Upper lobe of left lung (tissue), 6 donors: ENCODE measurements at regions not wholly inside any gene's neighbourhood (a gene's known extent, or its start where the extent isn't known, plus 50 kb on each side); places are given as distances from the start of the nearest gene placed in this dataset.

Experiments used
- ATAC-seq, 2 donors: fragments of 200-7000 bp; cut with Tn5 transposase; one replicate each; pipeline ENCODE4 v1.9.1; 2022; ENCODE audit warnings: mild to moderate bottlenecking in 2 of 2, moderate library complexity in 2 of 2; ENCODE audit not compliant: low FRiP score in 2 of 2
- DNase-seq, 2 donors: peaks; one replicate each; pipeline ENCODE4 v3.0.0-alpha.2; 2019 to 2020
- H3K27ac ChIP-seq, 4 donors: fragments of 200-600 bp; sonication (generic); one replicate each; pipeline ENCODE4 v1.5.1; 2016 to 2019
- H3K27me3 ChIP-seq, 4 donors: fragments of 200-600 bp; sonication (generic); one replicate each; pipeline ENCODE4 v1.5.1; 2017 to 2019
- H3K36me3 ChIP-seq, 4 donors: fragments of 200-600 bp; sonication (generic); one replicate each; pipeline ENCODE4 v1.5.1; 2016 to 2019
- H3K4me1 ChIP-seq, 4 donors: fragments of 200-600 bp; sonication (generic); one replicate each; pipeline ENCODE4 v1.5.1; 2018 to 2019
- H3K4me3 ChIP-seq, 4 donors: fragments of 200-600 bp; sonication (generic); one replicate each; pipeline ENCODE4 v1.5.1; 2017 to 2019; ENCODE audit warnings: mild to moderate bottlenecking in 2 of 4, moderate library complexity in 1 of 4
- H3K9me3 ChIP-seq, 4 donors: fragments of 200-600 bp; sonication (generic); one replicate each; pipeline ENCODE4 v1.5.1; 2018 to 2019
- CTCF ChIP-seq, 6 experiments: fragments of 450-650 bp in 4 of 6; fragments of 200-600 bp in 2 of 6; sonication (generic) in 2 of 6; IDR thresholded peaks; one replicate each; pipeline ENCODE4 v1.5.1; 2016 to 2019; ENCODE audit warnings: antibody characterized with exemption in 6 of 6
- EP300 ChIP-seq, 4 donors: sonication (generic); formaldehyde crosslinking; IDR thresholded peaks; one replicate each; pipeline ENCODE4 v1.5.1; 2017; ENCODE audit warnings: antibody characterized with exemption in 4 of 4, control low read depth in 2 of 4
- POLR2A ChIP-seq, 4 donors: fragments of 450-650 bp; IDR thresholded peaks; one replicate each; pipeline ENCODE4 v1.5.1; 2016 to 2017; ENCODE audit warnings: antibody characterized with exemption in 4 of 4, mild to moderate bottlenecking in 2 of 4
- POLR2AphosphoS5 ChIP-seq, 2 donors: sonication (generic); formaldehyde crosslinking; IDR thresholded peaks; one replicate each; pipeline ENCODE4 v1.5.1; 2017; ENCODE audit warnings: antibody characterized with exemption in 2 of 2
- WGBS, 2 donors: methylation state at CpG; one replicate each; pipeline ENCODE4 v1.1.5; 2017 to 2018; 5-methylcytosine and 5-hydroxymethylcytosine counted together
- donor health status: DM: no; HTN: no; CAD: no; lungs with moderate emphysema.
- donor health status: DM: no; HTN: yes; CAD: no; lungs with severe emphysema.

DNA sequence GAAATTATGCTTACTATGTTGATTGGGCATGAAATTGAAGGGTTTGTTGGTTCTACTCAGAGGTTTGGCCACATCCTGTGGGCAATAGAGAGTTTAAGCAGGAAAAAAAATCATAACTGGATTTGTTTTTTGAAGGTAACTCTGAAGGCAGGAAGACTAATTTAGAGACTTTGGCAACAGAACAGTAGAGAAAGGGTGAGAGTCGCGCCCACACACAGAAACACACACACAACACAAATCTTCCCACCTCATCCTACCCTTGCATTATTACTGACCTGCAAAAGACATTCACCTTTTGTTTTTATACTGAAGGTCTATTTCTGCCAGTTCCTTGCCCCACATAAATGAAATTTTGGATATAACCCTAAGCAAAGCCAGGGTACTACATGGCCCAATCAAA, 270.6 kb downstream of the TBL1XR1 start:
- TF ChIP-seq EP300 (IDR thresholded peaks at IDR 0.05) (no peak), POLR2AphosphoS5 (IDR thresholded peaks at IDR 0.05) (no peak), POLR2A (IDR thresholded peaks at IDR 0.05) (no peak), CTCF (IDR thresholded peaks at IDR 0.05) (no peak)
- 94 to 95% methylated on average over 2 of the region's 2 CpGs for WGBS, 2 donors
- no peaks in the 10 kb centered on the region for H3K27me3 ChIP-seq
- ATAC-seq (no peak), DNase-seq (no peak)
- H3K9me3 ChIP-seq = no peaks in the 10 kb centered on the region
- no peaks in the 10 kb centered on the region for H3K36me3 ChIP-seq
- H3K4me3 ChIP-seq = no peak overlapping the region
- H3K27ac ChIP-seq = no peak overlapping the region
- H3K4me1 ChIP-seq = no peaks in the 10 kb centered on the region

DNA sequence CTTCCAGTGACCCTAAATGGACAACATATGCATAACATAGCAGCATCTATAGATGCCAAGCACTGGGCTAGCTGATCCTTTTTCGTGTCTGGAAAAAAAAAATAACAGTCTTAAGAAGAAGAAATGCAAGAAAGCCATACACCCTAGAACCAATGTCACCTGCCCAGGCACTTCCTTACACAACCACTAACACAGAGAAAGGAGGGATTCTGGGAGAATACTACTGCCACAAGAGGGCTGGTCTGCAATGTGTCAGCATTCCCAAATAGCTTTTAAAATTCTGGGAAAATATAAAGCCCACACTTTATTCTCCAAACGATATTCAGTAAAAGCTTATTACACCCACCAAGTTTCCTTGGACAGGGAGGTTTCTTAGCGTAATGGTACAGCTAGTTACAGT, 271.2 kb downstream of the TBL1XR1 start:
- no peak overlapping the region for H3K27ac ChIP-seq
- no peak for TF ChIP-seq POLR2A (IDR thresholded peaks at IDR 0.05)
- TF ChIP-seq CTCF (IDR thresholded peaks at IDR 0.05) = no peak
- no peak for TF ChIP-seq POLR2AphosphoS5 (IDR thresholded peaks at IDR 0.05)
- TF ChIP-seq EP300 (IDR thresholded peaks at IDR 0.05) = no peak
- no peak overlapping the region for H3K4me3 ChIP-seq
- H3K27me3 ChIP-seq = no peaks in the 10 kb centered on the region
- no peaks in the 10 kb centered on the region for H3K36me3 ChIP-seq
- DNase-seq (no peak), ATAC-seq (no peak)
- H3K4me1 ChIP-seq = no peaks in the 10 kb centered on the region
- WGBS, 2 donors = 80 to 84% methylated on average over 3 of the region's 3 CpGs
- no peaks in the 10 kb centered on the region for H3K9me3 ChIP-seq

DNA sequence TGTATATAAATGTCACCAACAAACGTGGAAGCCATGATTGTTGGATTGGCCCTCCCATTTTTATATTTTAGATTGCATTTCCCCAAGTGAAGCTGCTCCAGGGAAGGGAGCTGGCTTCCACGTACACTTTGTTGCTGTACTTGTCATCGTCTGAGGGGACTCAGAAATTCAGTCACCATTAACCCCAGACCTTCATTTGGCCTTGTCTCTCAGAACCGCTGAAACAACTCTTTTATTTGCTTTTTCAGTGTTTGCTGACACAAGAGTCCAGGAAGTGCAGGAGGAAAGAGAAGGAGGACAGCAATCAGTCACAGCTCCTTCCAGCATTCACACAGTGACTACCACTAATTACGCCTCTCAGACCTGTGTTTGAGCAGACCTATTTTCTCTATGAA, 276.5 kb downstream of the TBL1XR1 start:
- ATAC-seq (no peak), DNase-seq (no peak)
- no peaks in the 10 kb centered on the region for H3K27me3 ChIP-seq

DNA sequence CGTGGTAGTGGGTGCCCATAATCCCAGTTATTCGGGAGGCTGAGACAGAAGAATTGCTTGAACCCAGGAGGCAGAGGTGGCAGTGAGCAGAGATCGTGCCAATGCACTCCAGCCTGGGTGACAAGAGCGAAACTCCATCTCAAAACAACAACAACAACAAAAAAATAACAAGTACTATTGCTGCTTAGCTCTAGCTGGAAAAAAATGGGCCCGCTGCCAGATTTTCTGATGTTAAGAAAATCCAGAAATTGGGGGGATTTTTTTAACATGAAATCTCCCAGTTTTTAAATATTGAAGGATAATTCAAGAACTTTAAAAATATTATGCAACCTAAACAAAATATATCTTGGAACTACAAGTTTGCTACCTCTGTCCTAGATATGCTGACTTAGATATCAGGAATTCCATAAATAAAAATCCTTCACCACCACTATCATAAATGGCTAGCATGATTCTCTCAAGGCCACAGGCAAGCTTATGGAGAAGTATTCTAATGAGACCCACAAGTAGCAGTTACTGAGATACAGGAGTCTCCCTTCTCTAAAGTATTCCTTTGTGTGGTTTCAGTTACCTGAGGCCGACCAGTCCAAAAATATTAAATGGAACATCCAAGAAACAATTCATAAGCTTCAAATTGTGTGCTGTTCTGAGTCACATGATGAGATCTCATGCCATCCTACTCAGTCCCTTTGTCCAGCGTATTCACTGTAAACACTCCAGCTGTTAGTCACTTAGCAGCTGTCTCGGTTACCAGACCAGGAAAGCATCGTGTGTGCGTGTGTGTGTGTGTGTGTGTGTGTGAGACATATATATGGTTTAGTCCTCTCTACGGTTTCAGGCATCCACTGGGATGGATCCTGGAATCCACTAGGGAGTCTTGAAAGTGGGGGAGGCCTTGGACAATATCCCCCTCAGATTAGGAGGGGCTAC, 277.2 kb downstream of the TBL1XR1 start:
- ATAC-seq (no peak), DNase-seq (no peak)
- H3K4me1 ChIP-seq = peaks cover 0 to 3% (median 0%) of the 10 kb centered on the region in 4 donors
- no peaks in the 10 kb centered on the region for H3K36me3 ChIP-seq
- no peaks in the 10 kb centered on the region for H3K9me3 ChIP-seq
- no peak for TF ChIP-seq CTCF (IDR thresholded peaks at IDR 0.05)
- no peak for TF ChIP-seq POLR2AphosphoS5 (IDR thresholded peaks at IDR 0.05)
- TF ChIP-seq EP300 (IDR thresholded peaks at IDR 0.05) = no peak
- no peak for TF ChIP-seq POLR2A (IDR thresholded peaks at IDR 0.05)
- no peak overlapping the region for H3K27ac ChIP-seq
- WGBS, 2 donors = 75 to 76% methylated on average over 10 to 11 of the region's 11 CpGs
- no peaks in the 10 kb centered on the region for H3K27me3 ChIP-seq
- no peak overlapping the region for H3K4me3 ChIP-seq

More for the DNA sequence above, 276.5 kb downstream of the TBL1XR1 start:
- no peaks in the 10 kb centered on the region for H3K36me3 ChIP-seq
- WGBS, 2 donors = 37 to 40% methylated on average over 5 of the region's 5 CpGs
- TF ChIP-seq POLR2A (IDR thresholded peaks at IDR 0.05) = no peak
- TF ChIP-seq EP300 (IDR thresholded peaks at IDR 0.05) = no peak
- TF ChIP-seq POLR2AphosphoS5 (IDR thresholded peaks at IDR 0.05) = no peak
- TF ChIP-seq CTCF (IDR thresholded peaks at IDR 0.05) = no peak
- H3K9me3 ChIP-seq = no peaks in the 10 kb centered on the region
- peaks cover 0 to 3% (median 0%) of the 10 kb centered on the region in 4 donors for H3K4me1 ChIP-seq
- no peak overlapping the region for H3K27ac ChIP-seq
- H3K4me3 ChIP-seq = no peak overlapping the region
